ENCODE measurements at regions not wholly inside any gene's neighbourhood (a gene's known extent, or its start where the extent isn't known, plus 50 kb on each side); places are given as distances from the start of the nearest gene placed in this dataset.

- Histone ChIP-seq H3K4me3 (ENCODE audit: low read depth, low read length) (no peak overlapping the region), H3K27me3 (ENCODE audit: control insufficient read depth, insufficient read depth, low read length) (no peaks in the 10 kb centered on the region), H3K36me3 (ENCODE audit: control insufficient read depth, insufficient read depth, low read length) (no peaks in the 10 kb centered on the region)
- TF ChIP-seq, protein P1, sequence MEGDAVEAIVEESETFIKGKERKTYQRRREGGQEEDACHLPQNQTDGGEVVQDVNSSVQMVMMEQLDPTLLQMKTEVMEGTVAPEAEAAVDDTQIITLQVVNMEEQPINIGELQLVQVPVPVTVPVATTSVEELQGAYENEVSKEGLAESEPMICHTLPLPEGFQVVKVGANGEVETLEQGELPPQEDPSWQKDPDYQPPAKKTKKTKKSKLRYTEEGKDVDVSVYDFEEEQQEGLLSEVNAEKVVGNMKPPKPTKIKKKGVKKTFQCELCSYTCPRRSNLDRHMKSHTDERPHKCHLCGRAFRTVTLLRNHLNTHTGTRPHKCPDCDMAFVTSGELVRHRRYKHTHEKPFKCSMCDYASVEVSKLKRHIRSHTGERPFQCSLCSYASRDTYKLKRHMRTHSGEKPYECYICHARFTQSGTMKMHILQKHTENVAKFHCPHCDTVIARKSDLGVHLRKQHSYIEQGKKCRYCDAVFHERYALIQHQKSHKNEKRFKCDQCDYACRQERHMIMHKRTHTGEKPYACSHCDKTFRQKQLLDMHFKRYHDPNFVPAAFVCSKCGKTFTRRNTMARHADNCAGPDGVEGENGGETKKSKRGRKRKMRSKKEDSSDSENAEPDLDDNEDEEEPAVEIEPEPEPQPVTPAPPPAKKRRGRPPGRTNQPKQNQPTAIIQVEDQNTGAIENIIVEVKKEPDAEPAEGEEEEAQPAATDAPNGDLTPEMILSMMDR (IDR thresholded peaks at IDR 0.05; ENCODE audit: insufficient read depth, low read length, poor library complexity, severe bottlenecking), result no peak
- DNase-seq (ENCODE audit: low read depth), result no peak
Measured at GRCh38 chr1:209497729-209498128, 85.8 kb upstream of the CAMK1G start.

DNA sequence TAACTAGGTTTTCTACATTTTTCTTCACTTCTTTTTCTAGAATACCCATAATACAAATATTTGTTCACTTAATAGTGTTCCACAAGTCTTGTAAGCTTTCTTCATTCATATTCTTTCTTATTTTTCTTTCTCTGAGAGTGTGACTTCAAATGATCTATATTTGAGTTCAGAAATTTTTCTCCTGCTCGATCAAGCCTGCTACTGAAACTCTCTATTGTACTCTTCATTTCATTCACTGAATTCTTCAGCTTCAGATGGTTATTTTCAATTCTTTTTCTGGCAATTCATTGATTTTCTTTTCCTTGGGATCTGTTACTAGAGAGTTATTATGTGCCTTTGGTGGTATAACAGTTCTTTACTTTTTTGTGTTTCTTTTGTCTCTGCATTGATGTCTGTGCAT is 82.5 kb upstream of the CAMK1G start:
- no peaks in the 10 kb centered on the region for H3K27me3 ChIP-seq (ENCODE audit: control insufficient read depth, insufficient read depth, low read length)
- no peaks in the 10 kb centered on the region for H3K36me3 ChIP-seq (ENCODE audit: control insufficient read depth, insufficient read depth, low read length)
- no peak overlapping the region for H3K4me3 ChIP-seq (ENCODE audit: low read depth, low read length)
- DNase-seq (ENCODE audit: low read depth), result no peak
- TF ChIP-seq, protein P1 (IDR thresholded peaks at IDR 0.05; ENCODE audit: insufficient read depth, low read length, poor library complexity, severe bottlenecking), result no peak

- TF ChIP-seq, protein P1 (IDR thresholded peaks at IDR 0.05; ENCODE audit: insufficient read depth, low read length, poor library complexity, severe bottlenecking), result no peak
- Histone ChIP-seq H3K36me3 (ENCODE audit: control insufficient read depth, insufficient read depth, low read length) (no peaks in the 10 kb centered on the region), H3K4me3 (ENCODE audit: low read depth, low read length) (no peak overlapping the region), H3K27me3 (ENCODE audit: control insufficient read depth, insufficient read depth, low read length) (no peaks in the 10 kb centered on the region)
- no peak for DNase-seq (ENCODE audit: low read depth)
Measured at GRCh38 chr1:209503196-209503595, 80.3 kb upstream of the CAMK1G start.

DNA sequence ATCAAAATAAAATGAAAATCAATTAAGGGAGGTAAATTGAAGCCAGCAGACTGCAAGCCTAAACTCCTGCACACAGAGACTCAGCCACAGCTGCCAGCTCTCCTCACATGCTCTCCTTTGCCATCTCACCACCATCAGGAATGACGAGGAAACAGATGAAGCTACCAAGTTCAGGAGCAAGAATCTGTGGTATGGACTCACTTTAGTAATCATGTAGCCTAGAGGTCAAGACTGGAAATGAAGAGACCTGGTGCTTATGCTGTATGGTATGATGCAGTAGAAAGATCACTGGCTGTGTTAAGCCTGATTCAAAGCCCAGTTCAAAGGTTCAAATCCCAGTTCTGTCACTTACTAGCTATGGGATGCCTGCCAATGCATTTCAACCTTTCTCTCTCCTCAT is 78.9 kb upstream of the CAMK1G start:
- Histone ChIP-seq H3K27me3 (ENCODE audit: control insufficient read depth, insufficient read depth, low read length) (no peaks in the 10 kb centered on the region), H3K36me3 (ENCODE audit: control insufficient read depth, insufficient read depth, low read length) (no peaks in the 10 kb centered on the region), H3K4me3 (ENCODE audit: low read depth, low read length) (no peak overlapping the region)
- TF ChIP-seq, protein P1 (IDR thresholded peaks at IDR 0.05; ENCODE audit: insufficient read depth, low read length, poor library complexity, severe bottlenecking), result no peak
- DNase-seq (ENCODE audit: low read depth), result no peak

DNA sequence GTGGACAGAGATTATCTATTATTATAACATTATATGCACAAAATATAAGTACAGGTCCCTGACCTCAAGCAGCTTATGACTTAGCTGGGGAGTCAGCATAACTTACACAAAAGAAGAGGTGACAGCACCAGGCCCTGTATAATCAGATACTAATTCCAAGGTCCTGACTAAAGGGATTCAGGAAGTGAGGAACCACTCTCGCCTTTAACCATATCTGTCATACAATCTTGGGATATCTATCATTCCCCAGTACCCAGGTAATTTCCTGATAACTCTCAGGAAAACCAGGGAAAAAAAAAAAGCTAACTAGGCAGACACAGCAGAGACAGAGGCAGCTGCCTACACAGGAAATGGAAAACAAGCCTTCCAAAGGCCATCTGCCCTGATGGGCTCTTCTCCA is 78.5 kb upstream of the CAMK1G start:
- DNase-seq (ENCODE audit: low read depth), result no peak

GRCh38 chr1:209506101-209506500 is 77.4 kb upstream of the CAMK1G start:
- TF ChIP-seq, protein P1 (IDR thresholded peaks at IDR 0.05; ENCODE audit: insufficient read depth, low read length, poor library complexity, severe bottlenecking), result no peak
- Histone ChIP-seq H3K36me3 (ENCODE audit: control insufficient read depth, insufficient read depth, low read length) (no peaks in the 10 kb centered on the region), H3K27me3 (ENCODE audit: control insufficient read depth, insufficient read depth, low read length) (no peaks in the 10 kb centered on the region), H3K4me3 (ENCODE audit: low read depth, low read length) (no peak overlapping the region)
- no peak for DNase-seq (ENCODE audit: low read depth)

More for the DNA sequence above, 78.5 kb upstream of the CAMK1G start:
- no peak overlapping the region for H3K4me3 ChIP-seq (ENCODE audit: low read depth, low read length)
- H3K27me3 ChIP-seq (ENCODE audit: control insufficient read depth, insufficient read depth, low read length), result no peaks in the 10 kb centered on the region
- TF ChIP-seq, protein P1 (IDR thresholded peaks at IDR 0.05; ENCODE audit: insufficient read depth, low read length, poor library complexity, severe bottlenecking), result no peak
- H3K36me3 ChIP-seq (ENCODE audit: control insufficient read depth, insufficient read depth, low read length), result no peaks in the 10 kb centered on the region
